NT2/D1 (cell line): ENCODE measurements at regions not wholly inside any gene's neighbourhood (a gene's known extent, or its start where the extent isn't known, plus 50 kb on each side); places are given as distances from the start of the nearest gene placed in this dataset.

Experiments used
- DNase-seq: peaks from one replicate; pipeline ENCODE4 v3.0.0-alpha.2; 2011; ENCODE audit warnings: low read depth, low spot score
- H3K27me3 ChIP-seq: 2 replicates; pipeline ENCODE4 v1.6.0; 2011; ENCODE audit warnings: mild to moderate bottlenecking; ENCODE audit not compliant: insufficient read length, insufficient read depth
- H3K36me3 ChIP-seq: 2 replicates; pipeline ENCODE4 v1.6.1; 2011; ENCODE audit warnings: mild to moderate bottlenecking, low read length, mixed read lengths; ENCODE audit not compliant: insufficient read depth, insufficient read length
- H3K4me1 ChIP-seq: 2 replicates; pipeline ENCODE4 v1.5.1; 2011; ENCODE audit not compliant: insufficient read depth, insufficient read length
- H3K4me3 ChIP-seq: 2 replicates; pipeline ENCODE4 v1.5.1; 2011; ENCODE audit warnings: low read depth; ENCODE audit not compliant: insufficient read length
- H3K9ac ChIP-seq: 2 replicates; pipeline ENCODE4 v1.6.0; 2011; ENCODE audit warnings: low read depth; ENCODE audit not compliant: insufficient read length
- H3K9me3 ChIP-seq: 2 replicates; pipeline ENCODE4 v1.5.1; 2011; ENCODE audit warnings: mild to moderate bottlenecking, low read length; ENCODE audit not compliant: insufficient read depth
- SUZ12 ChIP-seq: IDR thresholded peaks from 2 replicates; pipeline ENCODE4 v1.6.1; 2011; ENCODE audit not compliant: insufficient read length, insufficient read depth; ENCODE audit errors: extremely low read depth
- YY1 ChIP-seq: IDR thresholded peaks from 2 replicates; pipeline ENCODE4 v1.6.1; 2011; ENCODE audit not compliant: insufficient read length, insufficient read depth
- ZNF274 ChIP-seq: IDR thresholded peaks from 2 replicates; pipeline ENCODE4 v1.6.1; 2011; ENCODE audit warnings: mild to moderate bottlenecking, low read depth, low read length

DNA sequence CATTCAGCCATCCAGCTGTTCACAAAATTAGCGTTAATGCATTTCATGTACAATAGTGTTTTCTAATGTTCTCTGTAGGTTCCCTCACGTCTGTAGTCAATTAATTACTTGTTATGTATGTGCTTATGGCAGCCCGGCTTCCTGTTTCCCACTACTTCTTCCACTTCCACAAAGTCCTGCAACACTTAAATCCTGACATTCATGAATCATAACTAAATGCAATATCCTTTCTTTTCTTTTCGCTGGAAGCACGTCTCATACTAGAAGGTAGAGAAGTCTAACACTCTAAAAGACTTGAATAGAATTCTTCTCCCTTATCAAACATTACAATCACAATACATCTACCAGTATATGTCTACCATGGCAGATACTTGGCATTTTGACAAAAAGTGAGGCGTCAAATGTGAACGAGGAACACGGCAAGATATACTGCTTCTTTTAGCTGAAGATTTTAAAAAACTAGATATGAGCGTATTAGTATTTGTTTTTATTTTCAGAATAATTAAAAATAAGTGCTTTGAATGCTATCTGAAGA, 239.0 kb upstream of the DIAPH2 start:
- H3K9ac ChIP-seq: no peak overlapping the region
- H3K36me3 ChIP-seq: no peaks in the 10 kb centered on the region
- DNase-seq: no peak
- TF ChIP-seq ZNF274 (no peak), SUZ12 (no peak), YY1 (no peak)
- no peaks in the 10 kb centered on the region for H3K4me1 ChIP-seq
- no peaks in the 10 kb centered on the region for H3K9me3 ChIP-seq
- no peak overlapping the region for H3K4me3 ChIP-seq
- no peaks in the 10 kb centered on the region for H3K27me3 ChIP-seq

DNA sequence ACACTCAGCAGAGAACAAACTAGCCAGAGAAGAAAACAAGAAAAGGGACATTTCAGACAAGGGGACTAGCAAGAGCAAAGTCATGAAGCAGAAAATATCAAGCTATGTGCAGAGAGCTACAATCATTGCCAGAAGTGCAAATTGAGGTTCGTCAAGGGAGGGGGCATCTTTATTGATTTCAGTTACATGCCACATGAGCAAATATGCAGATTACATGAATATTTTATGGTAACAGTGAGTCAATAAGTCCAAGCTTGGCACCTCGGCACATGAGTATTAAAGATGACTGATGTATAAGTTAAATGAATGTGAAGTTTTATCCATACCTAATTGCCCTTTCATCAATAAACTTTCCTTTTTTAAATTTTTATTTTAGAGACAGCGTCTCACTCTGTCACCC, 238.1 kb upstream of the DIAPH2 start:
- Histone ChIP-seq H3K27me3 (no peaks in the 10 kb centered on the region), H3K9me3 (no peaks in the 10 kb centered on the region), H3K4me1 (no peaks in the 10 kb centered on the region), H3K4me3 (no peak overlapping the region), H3K36me3 (no peaks in the 10 kb centered on the region), H3K9ac (no peak overlapping the region)
- TF ChIP-seq SUZ12 (no peak), YY1 (no peak), ZNF274 (no peak)
- DNase-seq: no peak

DNA sequence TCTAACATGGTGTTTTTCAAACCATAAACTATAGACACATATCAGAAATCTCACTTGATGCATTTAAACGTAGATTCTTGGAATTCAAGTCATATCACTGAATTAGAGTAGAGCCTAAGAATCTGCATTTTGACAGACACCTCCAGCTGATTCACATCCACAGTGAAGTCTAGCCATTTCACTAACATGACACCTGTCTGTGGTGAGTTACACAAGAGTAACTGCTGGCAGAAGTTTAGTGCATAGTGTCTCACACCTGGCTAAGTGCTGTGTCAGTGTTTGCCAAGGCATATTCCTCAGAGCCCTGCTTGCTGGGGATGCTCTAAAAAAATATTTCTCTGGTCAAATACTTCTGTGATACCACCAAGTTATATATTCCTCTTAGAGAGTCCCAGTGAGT, 237.5 kb upstream of the DIAPH2 start:
- Histone ChIP-seq H3K36me3 (no peaks in the 10 kb centered on the region), H3K4me1 (no peaks in the 10 kb centered on the region), H3K9ac (no peak overlapping the region), H3K9me3 (no peaks in the 10 kb centered on the region), H3K4me3 (no peak overlapping the region), H3K27me3 (no peaks in the 10 kb centered on the region)
- no peak for TF ChIP-seq SUZ12
- no peak for TF ChIP-seq ZNF274
- DNase-seq: no peak

DNA sequence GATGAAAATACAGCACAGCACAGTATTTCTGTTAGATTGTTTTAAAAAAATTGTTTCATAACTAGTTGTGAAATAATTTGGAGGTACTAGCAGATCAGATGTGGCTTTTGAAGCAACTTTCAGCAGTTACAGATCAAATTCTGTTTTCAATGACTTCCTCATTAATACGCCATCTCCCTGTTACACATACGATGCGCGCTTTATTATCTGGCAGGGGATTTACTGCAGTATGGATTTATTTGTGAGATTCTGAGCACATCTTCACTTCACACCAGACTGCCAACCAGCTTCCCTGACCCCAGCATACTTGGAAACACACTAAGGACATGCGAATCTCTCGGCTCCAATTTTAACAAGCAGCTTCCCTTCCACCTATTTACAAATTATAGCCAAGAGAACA, 235.5 kb upstream of the DIAPH2 start:
- TF ChIP-seq YY1 (no peak), ZNF274 (no peak), SUZ12 (no peak)
- DNase-seq: no peak

DNA sequence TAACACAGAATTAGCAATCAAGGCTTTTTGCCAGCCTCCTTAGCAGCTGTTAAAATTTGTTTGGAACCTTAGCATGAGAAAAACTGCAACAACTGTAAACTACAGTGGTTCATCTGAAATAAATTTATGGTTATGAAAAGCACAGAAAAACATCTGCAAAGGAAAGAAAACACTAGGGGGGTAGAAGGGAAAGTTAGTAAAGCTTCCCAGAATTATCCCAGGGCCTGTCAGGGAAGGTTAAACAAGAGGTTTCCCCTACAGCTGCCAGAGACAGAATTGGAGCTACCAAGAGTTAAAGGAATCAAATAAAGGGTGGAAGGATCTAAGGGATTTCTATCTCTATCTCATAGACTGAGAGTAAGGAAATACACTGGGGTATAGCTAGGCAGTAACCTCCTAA, 234.7 kb upstream of the DIAPH2 start:
- H3K4me3 ChIP-seq: no peak overlapping the region
- H3K4me1 ChIP-seq: no peaks in the 10 kb centered on the region
- no peak for DNase-seq
- no peak overlapping the region for H3K9ac ChIP-seq
- no peaks in the 10 kb centered on the region for H3K27me3 ChIP-seq
- H3K36me3 ChIP-seq: no peaks in the 10 kb centered on the region
- no peak for TF ChIP-seq ZNF274
- no peak for TF ChIP-seq SUZ12
- TF ChIP-seq YY1: no peak
- H3K9me3 ChIP-seq: no peaks in the 10 kb centered on the region

More for the DNA sequence above, 235.5 kb upstream of the DIAPH2 start:
- Histone ChIP-seq H3K36me3 (no peaks in the 10 kb centered on the region), H3K4me1 (no peaks in the 10 kb centered on the region), H3K9ac (no peak overlapping the region), H3K4me3 (no peak overlapping the region), H3K9me3 (no peaks in the 10 kb centered on the region), H3K27me3 (no peaks in the 10 kb centered on the region)

DNA sequence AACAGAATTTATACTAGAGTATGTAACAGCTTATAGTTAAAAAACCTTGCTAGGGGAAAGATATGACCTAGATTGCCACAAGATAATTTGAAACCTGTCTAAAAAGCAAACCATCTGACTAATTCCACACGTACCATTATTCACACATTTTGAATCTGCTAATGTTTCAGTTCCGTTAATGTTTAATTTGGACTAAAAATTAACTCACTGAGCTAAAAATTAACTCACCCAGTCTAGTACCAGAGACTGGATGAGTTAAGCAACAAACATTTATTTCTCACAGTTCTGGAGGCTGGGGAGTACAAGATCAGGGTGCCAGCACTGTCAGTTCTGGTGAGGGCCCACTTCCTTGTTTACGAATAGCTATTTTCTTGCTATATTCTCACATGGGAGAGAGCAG, 231.5 kb upstream of the DIAPH2 start:
- Histone ChIP-seq H3K36me3 (no peaks in the 10 kb centered on the region), H3K9me3 (no peaks in the 10 kb centered on the region), H3K4me1 (no peaks in the 10 kb centered on the region), H3K9ac (no peak overlapping the region), H3K4me3 (no peak overlapping the region), H3K27me3 (no peaks in the 10 kb centered on the region)
- no peak for DNase-seq
- no peak for TF ChIP-seq ZNF274
- TF ChIP-seq SUZ12: no peak
- no peak for TF ChIP-seq YY1

DNA sequence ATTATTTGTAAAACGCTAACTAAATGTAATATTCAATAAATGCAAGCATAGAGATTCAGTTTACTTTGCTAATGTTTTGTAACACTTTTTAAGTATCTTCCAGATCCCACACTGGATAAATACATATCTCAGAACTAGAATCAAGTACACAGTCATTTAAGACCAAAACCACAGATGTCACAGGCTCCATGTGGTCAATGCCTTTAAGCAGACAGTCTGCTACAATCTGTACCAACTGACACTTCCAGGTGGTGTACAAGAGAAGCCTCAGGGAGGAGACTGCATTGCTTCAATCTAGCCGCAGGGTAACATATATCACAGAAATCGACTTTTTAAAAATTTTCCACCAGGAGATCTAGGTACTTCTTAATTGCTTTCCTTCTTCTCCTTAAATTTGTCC, 229.6 kb upstream of the DIAPH2 start:
- no peak for DNase-seq

More for the DNA sequence above, 229.6 kb upstream of the DIAPH2 start:
- H3K36me3 ChIP-seq: no peaks in the 10 kb centered on the region
- H3K27me3 ChIP-seq: no peaks in the 10 kb centered on the region
- no peak overlapping the region for H3K4me3 ChIP-seq
- no peaks in the 10 kb centered on the region for H3K4me1 ChIP-seq
- TF ChIP-seq ZNF274: no peak
- TF ChIP-seq YY1: no peak
- no peak for TF ChIP-seq SUZ12
- no peaks in the 10 kb centered on the region for H3K9me3 ChIP-seq
- no peak overlapping the region for H3K9ac ChIP-seq
